PC-3 (cell line): ENCODE measurements at regions not wholly inside any gene's neighbourhood (a gene's known extent, or its start where the extent isn't known, plus 50 kb on each side); places are given as distances from the start of the nearest gene placed in this dataset.

Experiments
- ATAC-seq: fragments of 200-7000 bp; cut with Tn5 transposase; 2 replicates; pipeline ENCODE4 v1.9.1; 2020; ENCODE audit warnings: mild to moderate bottlenecking, moderate library complexity
- BruUV-seq: library from RNA; stranded (reverse); fragments of 400-500 nt; replicated peaks from 2 replicates; lab custom pipeline; 2021; lab: Mats Ljungman, UMichigan
- CTCF ChIA-PET: fragments of 300-600 bp; sonication (Branson Sonifier 250); formaldehyde crosslinking; loops from one replicate; lab custom pipeline; 2022; ENCODE audit warnings: antibody characterized with exemption; lab: Charles Lee
- POLR2A ChIA-PET: fragments of 300-600 bp; sonication (Branson Sonifier 250); formaldehyde crosslinking; loops from one replicate; lab custom pipeline; 2022; ENCODE audit warnings: antibody characterized with exemption; ENCODE audit not compliant: unreplicated experiment; lab: Charles Lee
- DNase-seq: peaks from one replicate; pipeline ENCODE4 v3.0.0-alpha.2; 2015
- H2AFZ ChIP-seq: fragments of 300-600 bp; sonication (generic); 2 replicates; pipeline ENCODE4 v1.6.0; 2016; ENCODE audit warnings: antibody characterized with exemption, low read length
- H3F3A ChIP-seq: fragments of 300-600 bp; sonication (generic); one replicate; pipeline ENCODE4 v1.6.0; 2017; ENCODE audit warnings: antibody characterized with exemption, low read length, control low read depth, mild to moderate bottlenecking; ENCODE audit not compliant: unreplicated experiment
- H3K27ac ChIP-seq: fragments of 300-600 bp; sonication (generic); 2 replicates; pipeline ENCODE4 v1.5.1; 2016; ENCODE audit warnings: mild to moderate bottlenecking, low read length
- H3K27me3 ChIP-seq: fragments of 300-600 bp; sonication (generic); 2 replicates; pipeline ENCODE4 v1.6.1; 2016; ENCODE audit warnings: low read length, mixed read lengths
- H3K36me3 ChIP-seq: fragments of 300-600 bp; sonication (generic); 2 replicates; pipeline ENCODE4 v1.6.1; 2016; ENCODE audit warnings: low read depth, mixed run types, low read length, mixed read lengths
- H3K4me1 ChIP-seq: fragments of 300-600 bp; sonication (generic); 2 replicates; pipeline ENCODE4 v1.5.1; 2016; ENCODE audit warnings: low read length; ENCODE audit not compliant: insufficient read depth
- H3K4me2 ChIP-seq: fragments of 300-600 bp; sonication (generic); 2 replicates; pipeline ENCODE4 v1.6.0; 2016; ENCODE audit warnings: low read length
- H3K4me3 ChIP-seq: fragments of 300-600 bp; sonication (generic); 2 replicates; pipeline ENCODE4 v1.5.1; 2016; ENCODE audit warnings: mild to moderate bottlenecking, low read length, mixed read lengths
- H3K79me2 ChIP-seq: fragments of 300-600 bp; sonication (generic); 2 replicates; pipeline ENCODE4 v1.6.1; 2017; ENCODE audit warnings: low read length, mixed read lengths
- H3K9ac ChIP-seq: fragments of 300-600 bp; sonication (generic); 2 replicates; pipeline ENCODE4 v1.6.0; 2016; ENCODE audit warnings: mild to moderate bottlenecking, low read length
- H3K9me2 ChIP-seq: fragments of 300-600 bp; sonication (generic); replicated peaks from 2 replicates; pipeline ENCODE4 v1.6.1; 2016; ENCODE audit warnings: mixed run types, low read length, mixed read lengths
- H3K9me3 ChIP-seq: fragments of 300-600 bp; sonication (generic); 2 replicates; pipeline ENCODE4 v1.6.1; 2016; ENCODE audit warnings: low read length, mixed read lengths
- H4K20me1 ChIP-seq: fragments of 300-600 bp; sonication (generic); 2 replicates; pipeline ENCODE4 v1.6.1; 2016; ENCODE audit warnings: low read length, mixed read lengths
- CTCF ChIP-seq: fragments of 300-600 bp; sonication (generic); conservative IDR thresholded peaks from 2 replicates; pipeline ENCODE4 v1.5.1; 2017; ENCODE audit warnings: antibody characterized with exemption, low read depth, mild to moderate bottlenecking, low read length
- EZH2 ChIP-seq: fragments of 300-600 bp; sonication (generic); IDR thresholded peaks from one replicate; pipeline ENCODE4 v1.6.1; 2017; ENCODE audit warnings: antibody characterized with exemption, mild to moderate bottlenecking, low read length; ENCODE audit not compliant: unreplicated experiment
- EZH2phosphoT487 ChIP-seq: fragments of 300-600 bp; sonication (generic); IDR thresholded peaks from 2 replicates; pipeline ENCODE4 v1.6.1; 2018; ENCODE audit warnings: mild to moderate bottlenecking, antibody characterized with exemption, low read length, borderline replicate concordance
- intact Hi-C: fragments of 100-400 bp; cut with micrococcal nuclease; formaldehyde crosslinking; loops from 2 replicates; pipeline ENCODE4 v1.9.0; 2023

- H3K27me3 ChIP-seq = peaks cover 12% of the 10 kb centered on the region
- no peaks in the 10 kb centered on the region for H3K36me3 ChIP-seq
- no peaks in the 10 kb centered on the region for H3F3A ChIP-seq
- H3K79me2 ChIP-seq = no peaks in the 10 kb centered on the region
- H3K9ac ChIP-seq = no peak overlapping the region
- no peaks in the 10 kb centered on the region for H3K9me2 ChIP-seq
- CTCF ChIA-PET = no interaction called here
- ATAC-seq (no peak), DNase-seq (no peak)
- no peaks in the 10 kb centered on the region for H3K9me3 ChIP-seq
- H3K4me2 ChIP-seq = no peak overlapping the region
- no peak overlapping the region for H3K4me3 ChIP-seq
- no peak overlapping the region for H2AFZ ChIP-seq
- intact Hi-C loops = no loop called here
- POLR2A ChIA-PET = no interaction called here
- H3K4me1 ChIP-seq = no peaks in the 10 kb centered on the region
- no TSS peak for BruUV-seq
- H3K27ac ChIP-seq = no peak overlapping the region
- H4K20me1 ChIP-seq = no peaks in the 10 kb centered on the region
- TF ChIP-seq CTCF (no peak), EZH2phosphoT487 (no peak), EZH2 (no peak)
These were observed 212.2 kb downstream of the ZNF621 start for GRCh38 chr3:40736943-40737342.

GRCh38 chr3:40737343-40737742 lies 212.6 kb downstream of the ZNF621 start:
- Histone ChIP-seq H3K9ac (no peak overlapping the region), H4K20me1 (no peaks in the 10 kb centered on the region), H3K27ac (no peak overlapping the region), H3K4me1 (no peaks in the 10 kb centered on the region), H3K4me3 (no peak overlapping the region), H2AFZ (no peak overlapping the region), H3K36me3 (no peaks in the 10 kb centered on the region), H3F3A (no peaks in the 10 kb centered on the region), H3K27me3 (peaks cover 12% of the 10 kb centered on the region), H3K9me2 (no peaks in the 10 kb centered on the region), H3K79me2 (no peaks in the 10 kb centered on the region), H3K4me2 (no peak overlapping the region), H3K9me3 (no peaks in the 10 kb centered on the region)
- no peak for TF ChIP-seq EZH2
- no peak for TF ChIP-seq CTCF
- TF ChIP-seq EZH2phosphoT487 = no peak
- ChIA-PET POLR2A (no interaction called here), CTCF (no interaction called here)
- intact Hi-C loops = no loop called here
- DNase-seq (no peak), ATAC-seq (no peak)
- no TSS peak for BruUV-seq

- H4K20me1 ChIP-seq = no peaks in the 10 kb centered on the region
- POLR2A ChIA-PET = no interaction called here
- H3K9me3 ChIP-seq = no peaks in the 10 kb centered on the region
- no peaks in the 10 kb centered on the region for H3K36me3 ChIP-seq
- no TSS peak for BruUV-seq
- intact Hi-C loops = no loop called here
- peaks cover 18% of the 10 kb centered on the region for H3K27me3 ChIP-seq
- no peaks in the 10 kb centered on the region for H3K4me1 ChIP-seq
- no peak overlapping the region for H3K9ac ChIP-seq
- no peak overlapping the region for H3K4me3 ChIP-seq
- CTCF ChIA-PET = no interaction called here
- DNase-seq (no peak), ATAC-seq (no peak)
- H3K9me2 ChIP-seq = no peaks in the 10 kb centered on the region
- no peaks in the 10 kb centered on the region for H3K79me2 ChIP-seq
- TF ChIP-seq EZH2phosphoT487 (no peak), CTCF (no peak), EZH2 (no peak)
- no peak overlapping the region for H3K27ac ChIP-seq
- no peak overlapping the region for H3K4me2 ChIP-seq
- H2AFZ ChIP-seq = no peak overlapping the region
- H3F3A ChIP-seq = no peaks in the 10 kb centered on the region
These were observed 215.2 kb downstream of the ZNF621 start for GRCh38 chr3:40739971-40740370.
